Keratinocyte (primary cell): ENCODE measurements at regions not wholly inside any gene's neighbourhood (a gene's known extent, or its start where the extent isn't known, plus 50 kb on each side); places are given as distances from the start of the nearest gene placed in this dataset.

Experiments used
- DNase-seq: peaks from one replicate; pipeline ENCODE4 v3.0.0-alpha.2; 2011; ENCODE audit warnings: low read depth, missing footprints, low spot score
- FAIRE-seq: peaks from 2 replicates; lab custom pipeline; 2011; peaks lifted over from hg19 to GRCh38; lab: Jason Lieb, UNC
- H2AFZ ChIP-seq: 2 replicates; pipeline ENCODE4 v1.6.0; 2012; ENCODE audit warnings: low read length, control low read depth, inconsistent platforms; ENCODE audit not compliant: control insufficient read depth
- H3K27ac ChIP-seq: 2 replicates; pipeline ENCODE4 v1.5.1; 2011; ENCODE audit warnings: low read length; ENCODE audit not compliant: control insufficient read depth, insufficient read depth
- H3K27me3 ChIP-seq: 3 replicates; pipeline ENCODE4 v1.6.0; 2011; ENCODE audit warnings: low read length; ENCODE audit not compliant: control insufficient read depth, insufficient read depth; ENCODE audit errors: extremely low read depth
- H3K36me3 ChIP-seq, 2 experiments: 2 replicates in 1 of 2; 3 replicates in 1 of 2; pipeline ENCODE4 v1.5.1; 2011; ENCODE audit warnings: low read length in 2 of 2, mild to moderate bottlenecking in 1 of 2; ENCODE audit not compliant: control insufficient read depth in 2 of 2, insufficient read depth in 2 of 2; ENCODE audit errors: extremely low read depth in 1 of 2
- H3K4me1 ChIP-seq: 3 replicates; pipeline ENCODE4 v1.5.1; 2011; ENCODE audit warnings: low read length; ENCODE audit not compliant: control insufficient read depth, insufficient read depth; ENCODE audit errors: extremely low read depth
- H3K4me2 ChIP-seq: 3 replicates; pipeline ENCODE4 v1.6.0; 2011; ENCODE audit warnings: low read depth, low read length; ENCODE audit not compliant: control insufficient read depth, insufficient read depth; ENCODE audit errors: extremely low read depth
- H3K4me3 ChIP-seq, 3 experiments: fragments of 200-600 bp in 1 of 3; sonication (generic) in 1 of 3; 2 replicates in 2 of 3; 3 replicates in 1 of 3; pipeline ENCODE4 v1.5.1; 2011 to 2016; ENCODE audit warnings: low read length in 3 of 3, mild to moderate bottlenecking in 3 of 3, control low read depth in 2 of 3, inconsistent platforms in 1 of 3, low read depth in 1 of 3, mixed read lengths in 1 of 3, mixed run types in 1 of 3, moderate library complexity in 1 of 3; ENCODE audit not compliant: control insufficient read depth in 2 of 3, insufficient read depth in 2 of 3; ENCODE audit errors: extremely low read depth in 1 of 3
- H3K79me2 ChIP-seq: 2 replicates; pipeline ENCODE4 v1.6.0; 2012; ENCODE audit warnings: low read length; ENCODE audit not compliant: control insufficient read depth, insufficient read depth
- H3K9ac ChIP-seq: 3 replicates; pipeline ENCODE4 v1.6.0; 2011; ENCODE audit warnings: low read length; ENCODE audit not compliant: control insufficient read depth, insufficient read depth; ENCODE audit errors: extremely low read depth
- H3K9me1 ChIP-seq: 3 replicates; pipeline ENCODE4 v1.6.0; 2011; ENCODE audit warnings: low read length; ENCODE audit not compliant: control insufficient read depth, insufficient read depth; ENCODE audit errors: extremely low read depth
- H3K9me3 ChIP-seq: 2 replicates; pipeline ENCODE4 v1.5.1; 2012; ENCODE audit warnings: low read depth, low read length; ENCODE audit not compliant: control insufficient read depth
- H4K20me1 ChIP-seq: 3 replicates; pipeline ENCODE4 v1.6.0; 2011; ENCODE audit warnings: low read length; ENCODE audit not compliant: control insufficient read depth, insufficient read depth; ENCODE audit errors: extremely low read depth
- EZH2 ChIP-seq: IDR thresholded peaks from one replicate; pipeline ENCODE4 v1.6.1; 2012; ENCODE audit warnings: inconsistent platforms, mild to moderate bottlenecking, low read length, moderate library complexity
- dilution Hi-C: fragments of 300-500 bp; cut with MboI; formaldehyde crosslinking; loops from one replicate; pipeline ENCODE4 v1.7.0; 2020; ENCODE audit warnings: low sequenced_read_pairs; ENCODE audit not compliant: extremely low pct_ligation_motif_present
- TF ChIP-seq, protein P1 (sequence below), 3 experiments: IDR thresholded peaks in 1 of 3; conservative IDR thresholded peaks in 1 of 3; optimal IDR thresholded peaks in 1 of 3; 2 replicates in 2 of 3; 3 replicates in 1 of 3; pipeline versions ENCODE3 to v1.5.1; 2011; ENCODE audit warnings: low read length in 3 of 3, mild to moderate bottlenecking in 3 of 3, moderate library complexity in 2 of 3, control low read depth in 1 of 3, inconsistent platforms in 1 of 3; ENCODE audit not compliant: insufficient read depth in 2 of 3; ENCODE audit errors: extremely low read depth in 1 of 3

DNA sequence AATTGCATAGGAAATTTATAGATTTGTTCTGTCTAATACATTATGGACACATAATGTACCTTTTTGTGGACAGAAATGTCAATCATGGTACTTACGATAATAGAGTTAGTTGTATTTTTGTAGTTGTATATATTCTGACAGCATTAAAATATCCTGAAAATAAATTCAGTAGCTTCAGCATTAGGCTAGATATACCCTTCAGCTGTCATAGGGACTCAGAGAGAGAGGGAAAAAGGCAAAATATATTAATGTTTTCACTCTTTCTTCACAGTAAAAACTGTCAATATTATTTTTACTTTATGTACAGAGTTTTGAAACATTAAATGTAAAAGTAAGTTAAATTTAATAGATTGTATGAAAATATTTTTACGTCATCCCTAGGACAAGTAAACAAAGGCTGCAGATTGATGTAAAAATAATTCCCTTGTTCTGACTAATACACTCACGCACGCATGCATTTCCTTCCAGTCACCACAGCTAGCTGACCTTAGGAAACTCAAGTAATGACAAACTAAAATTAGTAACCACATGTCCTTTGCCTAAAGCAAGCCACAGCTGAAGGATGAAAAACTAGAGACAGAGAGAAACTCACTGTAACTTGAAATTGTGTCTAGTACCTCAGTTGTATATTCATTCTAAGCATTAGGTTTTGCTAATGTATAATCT lies 104.7 kb upstream of the CARD18 start:
- peak overlapping the region; percentile 20 for H3K4me2 ChIP-seq
- H3K27me3 ChIP-seq: no peaks in the 10 kb centered on the region
- DNase-seq (peak; percentile 42), FAIRE-seq (peak; percentile 66)
- no peaks in the 10 kb centered on the region for H3K9me1 ChIP-seq
- dilution Hi-C loops: no loop called here
- no peak overlapping the region for H2AFZ ChIP-seq
- H4K20me1 ChIP-seq: no peaks in the 10 kb centered on the region
- H3K4me3 ChIP-seq: no peak overlapping the region
- TF ChIP-seq, protein P1, sequence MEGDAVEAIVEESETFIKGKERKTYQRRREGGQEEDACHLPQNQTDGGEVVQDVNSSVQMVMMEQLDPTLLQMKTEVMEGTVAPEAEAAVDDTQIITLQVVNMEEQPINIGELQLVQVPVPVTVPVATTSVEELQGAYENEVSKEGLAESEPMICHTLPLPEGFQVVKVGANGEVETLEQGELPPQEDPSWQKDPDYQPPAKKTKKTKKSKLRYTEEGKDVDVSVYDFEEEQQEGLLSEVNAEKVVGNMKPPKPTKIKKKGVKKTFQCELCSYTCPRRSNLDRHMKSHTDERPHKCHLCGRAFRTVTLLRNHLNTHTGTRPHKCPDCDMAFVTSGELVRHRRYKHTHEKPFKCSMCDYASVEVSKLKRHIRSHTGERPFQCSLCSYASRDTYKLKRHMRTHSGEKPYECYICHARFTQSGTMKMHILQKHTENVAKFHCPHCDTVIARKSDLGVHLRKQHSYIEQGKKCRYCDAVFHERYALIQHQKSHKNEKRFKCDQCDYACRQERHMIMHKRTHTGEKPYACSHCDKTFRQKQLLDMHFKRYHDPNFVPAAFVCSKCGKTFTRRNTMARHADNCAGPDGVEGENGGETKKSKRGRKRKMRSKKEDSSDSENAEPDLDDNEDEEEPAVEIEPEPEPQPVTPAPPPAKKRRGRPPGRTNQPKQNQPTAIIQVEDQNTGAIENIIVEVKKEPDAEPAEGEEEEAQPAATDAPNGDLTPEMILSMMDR (optimal IDR thresholded peaks at IDR 0.05 in 1 of 3, IDR thresholded peaks at IDR 0.05 in 1 of 3, conservative IDR thresholded peaks at IDR 0.05 in 1 of 3; ENCODE audit: extremely low read depth in 1 of 3, insufficient read depth in 2 of 3, low read length in 3 of 3): no peak
- no peak for TF ChIP-seq EZH2
- H3K4me1 ChIP-seq: peaks cover 9% of the 10 kb centered on the region
- no peak overlapping the region for H3K27ac ChIP-seq
- H3K9ac ChIP-seq: no peak overlapping the region
- no peaks in the 10 kb centered on the region for H3K9me3 ChIP-seq
- no peaks in the 10 kb centered on the region for H3K79me2 ChIP-seq
- no peaks in the 10 kb centered on the region for H3K36me3 ChIP-seq

DNA sequence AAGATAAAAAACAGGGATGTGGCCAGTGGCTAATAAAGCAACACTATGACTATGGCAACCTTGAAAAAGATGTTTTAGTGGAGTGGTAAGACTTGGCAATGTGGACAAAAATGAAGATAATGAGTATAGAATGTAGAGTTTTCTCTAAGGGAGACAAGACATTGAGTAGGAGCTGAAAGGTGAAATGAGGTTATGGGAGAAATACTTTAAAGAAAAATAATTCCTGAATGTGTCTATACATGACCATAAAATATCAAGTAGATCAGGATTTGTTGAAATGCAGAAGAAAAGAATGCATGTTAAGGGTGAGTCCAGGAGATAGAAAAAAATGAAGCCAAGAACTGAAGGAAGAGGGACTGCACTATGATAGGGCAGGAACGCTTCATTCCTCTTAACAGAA lies 101.6 kb upstream of the CARD18 start:
- no peaks in the 10 kb centered on the region for H3K36me3 ChIP-seq
- no peak overlapping the region for H3K9ac ChIP-seq
- no peaks in the 10 kb centered on the region for H3K9me3 ChIP-seq
- H3K4me1 ChIP-seq: peaks cover 9% of the 10 kb centered on the region
- H4K20me1 ChIP-seq: no peaks in the 10 kb centered on the region
- DNase-seq (no peak), FAIRE-seq (no peak)
- no peak overlapping the region for H3K4me3 ChIP-seq
- H3K27me3 ChIP-seq: no peaks in the 10 kb centered on the region
- H3K27ac ChIP-seq: no peak overlapping the region
- H3K9me1 ChIP-seq: no peaks in the 10 kb centered on the region
- H3K4me2 ChIP-seq: no peak overlapping the region
- H2AFZ ChIP-seq: no peak overlapping the region
- dilution Hi-C loops: no loop called here
- no peak for TF ChIP-seq EZH2
- TF ChIP-seq, protein P1 (optimal IDR thresholded peaks at IDR 0.05 in 1 of 3, IDR thresholded peaks at IDR 0.05 in 1 of 3, conservative IDR thresholded peaks at IDR 0.05 in 1 of 3; ENCODE audit: extremely low read depth in 1 of 3, insufficient read depth in 2 of 3, low read length in 3 of 3): no peak
- H3K79me2 ChIP-seq: no peaks in the 10 kb centered on the region
